Mucosa of rectum (tissue), 2 donors: ENCODE measurements at regions not wholly inside any gene's neighbourhood (a gene's known extent, or its start where the extent isn't known, plus 50 kb on each side); places are given as distances from the start of the nearest gene placed in this dataset.

Experiments used
- H3K27ac ChIP-seq, 2 donors: one replicate each; pipeline ENCODE4 v1.7.0; 2013; ENCODE audit warnings: inconsistent platforms in 2 of 2, low read depth in 2 of 2, low read length in 2 of 2
- H3K27me3 ChIP-seq, 2 donors: one replicate each; pipeline ENCODE4 v1.7.0; 2013; ENCODE audit warnings: low read length in 2 of 2; ENCODE audit not compliant: control insufficient read depth in 2 of 2, insufficient read depth in 2 of 2
- H3K36me3 ChIP-seq, 2 donors: one replicate each; pipeline ENCODE4 v1.7.0; 2013; ENCODE audit warnings: low read length in 2 of 2; ENCODE audit not compliant: control insufficient read depth in 2 of 2, insufficient read depth in 2 of 2
- H3K4me1 ChIP-seq, 2 donors: one replicate each; pipeline ENCODE4 v1.7.0; 2013; ENCODE audit warnings: low read length in 2 of 2, mild to moderate bottlenecking in 1 of 2; ENCODE audit not compliant: control insufficient read depth in 2 of 2, insufficient read depth in 2 of 2
- H3K4me3 ChIP-seq, 2 donors: one replicate each; pipeline ENCODE4 v1.7.0; 2013; ENCODE audit warnings: low read length in 2 of 2
- H3K9ac ChIP-seq, 2 donors: one replicate each; pipeline ENCODE4 v1.7.0; 2013; ENCODE audit warnings: low read length in 2 of 2, low read depth in 1 of 2, mild to moderate bottlenecking in 1 of 2
- H3K9me3 ChIP-seq, 2 donors: one replicate each; pipeline ENCODE4 v1.7.0; 2013; ENCODE audit warnings: low read length in 2 of 2; ENCODE audit not compliant: control insufficient read depth in 2 of 2
- donor health status: healthy.
- donor health status: Normal muscosa, but diverticular disease.

DNA sequence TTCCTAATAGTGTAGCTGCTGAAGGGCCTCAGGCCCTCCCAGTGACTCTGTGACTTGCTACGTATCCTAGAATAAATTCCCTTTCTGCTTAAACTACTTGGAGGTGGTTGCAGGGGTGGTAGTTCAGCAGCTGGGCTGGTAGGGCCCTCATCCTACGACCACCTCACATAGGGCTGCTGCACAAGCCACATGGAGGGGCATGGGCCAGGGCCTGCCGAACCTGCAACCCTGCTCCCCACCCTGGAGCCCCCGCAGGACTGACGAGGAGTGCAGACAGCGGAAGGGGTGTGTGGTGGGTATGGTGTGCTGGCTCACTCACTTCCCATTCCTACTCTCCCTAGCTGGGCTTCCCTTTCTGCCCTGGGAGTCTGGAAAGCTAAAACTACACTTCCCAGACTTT lies 56.2 kb upstream of the MLN start:
- no peak overlapping the region for H3K9ac ChIP-seq
- no peak overlapping the region for H3K4me3 ChIP-seq
- peaks cover 0 to 6% of the 10 kb centered on the region in 2 donors for H3K27me3 ChIP-seq
- no peak overlapping the region for H3K27ac ChIP-seq
- H3K4me1 ChIP-seq, result peaks cover 5 to 11% of the 10 kb centered on the region in 2 donors
- no peaks in the 10 kb centered on the region for H3K9me3 ChIP-seq
- H3K36me3 ChIP-seq, result no peaks in the 10 kb centered on the region

DNA sequence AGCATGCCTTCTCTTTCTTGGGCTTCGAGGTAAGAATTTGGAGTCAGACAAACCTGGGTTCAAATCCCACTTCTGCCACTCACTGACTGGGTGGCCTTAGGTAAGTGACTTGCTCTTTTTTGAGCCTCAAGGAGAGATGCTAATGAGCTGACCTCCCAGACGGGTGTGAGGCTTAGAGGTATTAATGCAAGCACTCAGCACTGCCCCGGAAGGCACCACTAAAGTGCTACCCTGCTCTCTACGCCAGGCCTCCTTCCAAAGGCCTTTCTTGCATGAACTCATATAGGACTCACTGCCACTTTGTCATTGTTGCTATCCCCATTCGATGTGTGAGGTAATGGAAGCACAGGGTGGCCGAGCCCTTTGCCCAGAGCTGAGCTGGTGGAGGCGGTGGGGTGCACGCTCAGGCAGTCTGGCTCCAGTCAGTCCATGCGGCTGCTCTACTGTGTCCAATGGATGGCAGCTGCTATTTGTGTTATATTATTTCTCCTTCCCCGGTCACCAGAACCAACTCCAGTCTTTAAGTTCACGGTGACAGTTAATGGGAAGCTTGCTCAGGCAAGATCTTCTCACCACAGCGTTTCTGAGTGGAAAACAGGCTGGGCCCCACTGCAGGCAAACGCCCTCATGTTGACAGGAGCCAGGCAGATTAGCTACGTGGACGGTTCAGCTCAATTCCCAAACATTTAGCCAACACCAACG lies 55.2 kb upstream of the MLN start:
- H3K4me3 ChIP-seq, result no peak overlapping the region
- H3K9me3 ChIP-seq, result no peaks in the 10 kb centered on the region
- peaks cover 0 to 3% of the 10 kb centered on the region in 2 donors for H3K27me3 ChIP-seq
- H3K4me1 ChIP-seq, result peaks cover 5 to 11% of the 10 kb centered on the region in 2 donors
- H3K36me3 ChIP-seq, result no peaks in the 10 kb centered on the region
- H3K9ac ChIP-seq, result no peak overlapping the region
- H3K27ac ChIP-seq, result no peak overlapping the region

DNA sequence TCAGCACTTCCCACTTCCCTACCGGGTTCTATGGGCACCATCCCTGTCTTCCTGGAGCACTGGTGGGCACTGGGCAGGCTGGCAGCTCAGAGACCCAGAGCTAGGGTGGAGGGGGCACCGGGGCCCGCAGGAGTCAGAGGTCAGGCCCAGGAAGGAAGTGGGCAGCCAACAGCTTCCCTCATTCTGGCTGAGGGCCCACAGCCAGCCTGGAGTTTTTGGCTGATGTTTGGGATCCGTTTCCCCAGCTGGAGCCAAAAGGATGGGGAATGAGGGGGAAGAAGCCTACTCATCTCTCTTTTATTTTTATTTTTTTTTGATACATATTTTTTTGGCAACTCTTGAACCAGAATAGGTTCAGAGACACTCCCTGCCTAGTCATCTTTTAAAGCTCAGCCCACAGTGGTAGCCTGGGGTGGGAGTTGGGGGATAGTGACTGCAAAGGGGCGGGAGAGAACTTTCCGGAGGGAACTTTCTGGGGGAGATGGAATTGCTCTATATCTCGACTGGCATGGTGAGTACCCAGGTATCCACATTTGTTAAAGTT lies 54.2 kb upstream of the MLN start:
- Histone ChIP-seq H3K36me3 (no peaks in the 10 kb centered on the region), H3K27me3 (peaks cover 0 to 6% of the 10 kb centered on the region in 2 donors), H3K27ac (no peak overlapping the region), H3K4me3 (no peak overlapping the region), H3K9ac (no peak overlapping the region), H3K9me3 (no peaks in the 10 kb centered on the region), H3K4me1 (peaks cover 5 to 11% of the 10 kb centered on the region in 2 donors)

DNA sequence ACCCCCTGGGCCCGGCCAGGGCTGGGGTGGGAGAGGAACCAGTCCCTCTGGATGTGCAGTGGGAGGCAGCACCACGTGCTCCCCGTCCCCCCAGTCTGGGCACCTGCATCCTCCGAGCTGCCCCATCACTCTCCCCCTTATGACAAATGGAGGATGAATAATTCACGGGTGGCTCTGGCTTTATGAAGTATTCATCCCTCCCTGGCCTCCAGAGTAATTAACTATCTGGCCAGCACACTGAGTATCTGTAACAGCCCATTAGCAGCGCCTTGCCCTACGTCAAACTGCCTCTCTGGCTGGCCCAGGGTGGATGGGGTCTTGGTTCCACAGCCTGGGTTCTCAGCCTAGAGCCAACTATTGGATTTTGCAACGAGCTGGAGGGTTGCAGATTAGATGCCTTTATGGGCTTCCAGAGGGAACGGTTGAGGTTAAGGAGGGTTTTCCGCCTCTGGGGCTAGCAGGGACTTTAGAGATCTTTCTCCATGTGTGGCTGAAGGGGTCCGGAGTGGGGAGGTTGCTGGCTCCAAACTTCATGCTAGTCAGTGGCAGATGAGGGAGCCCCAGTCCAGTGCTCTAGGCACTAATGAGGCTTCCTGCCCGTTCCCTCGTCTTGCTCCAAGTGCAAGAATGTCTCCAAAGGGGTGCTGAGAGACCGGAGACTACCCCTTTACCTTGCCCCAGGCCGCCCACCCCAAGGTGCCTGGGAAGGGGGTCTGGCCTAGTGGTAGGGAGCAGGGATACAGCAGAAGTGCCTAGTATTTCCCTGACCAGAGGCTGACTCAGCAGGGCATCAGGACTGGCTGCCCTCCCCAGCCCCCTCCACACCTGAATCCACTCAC lies 53.5 kb upstream of the MLN start:
- Histone ChIP-seq H3K9me3 (no peaks in the 10 kb centered on the region), H3K27me3 (peaks cover 0 to 6% of the 10 kb centered on the region in 2 donors), H3K9ac (no peak overlapping the region), H3K36me3 (no peaks in the 10 kb centered on the region), H3K27ac (no peak overlapping the region), H3K4me3 (no peak overlapping the region), H3K4me1 (peaks cover 5 to 11% of the 10 kb centered on the region in 2 donors)

DNA sequence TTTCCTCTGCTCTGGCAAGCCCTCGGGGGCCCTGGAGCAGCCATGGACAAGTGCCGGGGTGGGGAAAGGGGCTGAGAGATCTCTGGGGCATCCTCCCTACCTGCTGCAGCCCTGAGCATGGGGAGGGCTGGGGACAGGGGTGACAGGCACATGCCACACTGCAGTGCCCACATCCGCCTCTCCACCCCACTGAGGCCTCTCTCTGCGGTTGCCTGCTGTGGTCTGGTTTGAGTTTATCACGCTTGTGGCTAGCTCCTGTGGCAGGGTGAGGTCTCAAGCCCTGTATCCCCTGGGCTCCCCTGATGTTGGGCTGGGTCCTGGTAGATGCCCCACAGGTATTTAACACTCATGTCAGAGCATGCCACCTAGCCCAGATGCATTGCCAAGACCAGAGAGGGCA lies 52.9 kb upstream of the MLN start:
- Histone ChIP-seq H3K36me3 (no peaks in the 10 kb centered on the region), H3K4me3 (no peak overlapping the region), H3K9ac (no peak overlapping the region), H3K27me3 (peaks cover 0 to 6% of the 10 kb centered on the region in 2 donors), H3K4me1 (peaks cover 5 to 11% of the 10 kb centered on the region in 2 donors), H3K27ac (no peak overlapping the region), H3K9me3 (no peaks in the 10 kb centered on the region)

DNA sequence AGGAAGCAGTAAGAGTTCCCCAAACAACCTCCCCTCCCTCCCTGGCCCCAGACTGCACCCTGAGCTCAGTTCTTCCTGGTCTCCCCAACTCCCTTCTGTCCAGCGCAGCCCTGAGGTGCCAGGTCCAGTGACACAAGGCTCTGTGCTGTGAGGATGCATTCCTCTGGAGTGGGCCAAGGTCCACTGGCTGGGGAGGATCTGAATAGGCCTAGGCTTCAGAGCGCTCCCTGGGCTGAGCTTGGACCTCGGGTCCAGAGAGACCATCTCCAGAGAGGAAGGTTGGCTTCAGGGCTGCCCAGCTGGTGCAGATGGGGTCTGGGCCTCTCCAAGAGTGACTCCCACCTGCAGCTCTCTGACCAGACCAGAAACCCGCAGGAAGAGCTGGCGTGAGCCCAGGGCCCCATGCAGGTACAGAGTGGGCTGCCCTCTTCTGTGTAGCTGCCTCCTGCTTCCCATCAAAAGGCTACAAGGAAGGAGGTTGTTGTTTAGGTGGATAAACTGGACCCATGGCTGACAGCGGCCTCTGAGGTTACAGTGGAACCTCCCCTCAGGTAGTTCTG lies 52.3 kb upstream of the MLN start:
- Histone ChIP-seq H3K27me3 (peaks cover 0 to 6% of the 10 kb centered on the region in 2 donors), H3K9me3 (no peaks in the 10 kb centered on the region), H3K27ac (no peak overlapping the region), H3K4me1 (peaks cover 4 to 6% of the 10 kb centered on the region in 2 donors), H3K36me3 (no peaks in the 10 kb centered on the region), H3K9ac (no peak overlapping the region), H3K4me3 (no peak overlapping the region)

DNA sequence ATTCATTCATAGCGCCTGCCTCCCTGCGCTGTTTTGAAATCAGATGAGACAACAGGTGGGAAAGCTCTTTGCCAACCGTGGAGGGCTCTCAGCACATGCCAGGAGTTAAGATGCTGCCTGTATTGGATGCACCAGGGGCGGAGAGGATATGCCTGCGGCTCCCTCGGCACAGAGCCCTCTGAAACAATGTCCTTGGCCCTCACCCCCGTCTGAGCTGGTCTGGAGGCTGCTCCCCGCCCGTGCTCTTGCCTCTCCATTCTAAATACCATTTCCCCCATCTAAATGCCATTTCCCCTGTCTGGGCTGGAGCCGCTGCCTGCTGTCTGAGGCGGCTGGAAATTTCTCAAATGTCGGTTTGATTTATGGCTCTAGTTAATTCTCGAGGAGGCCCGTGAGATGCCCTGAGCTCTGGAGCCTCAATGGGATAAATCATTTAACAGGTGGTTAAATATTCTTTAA lies 50.8 kb upstream of the MLN start:
- Histone ChIP-seq H3K27me3 (peaks cover 0 to 6% of the 10 kb centered on the region in 2 donors), H3K27ac (no peak overlapping the region), H3K4me3 (no peak overlapping the region), H3K4me1 (no peaks in the 10 kb centered on the region), H3K9me3 (no peaks in the 10 kb centered on the region), H3K9ac (no peak overlapping the region), H3K36me3 (no peaks in the 10 kb centered on the region)

DNA sequence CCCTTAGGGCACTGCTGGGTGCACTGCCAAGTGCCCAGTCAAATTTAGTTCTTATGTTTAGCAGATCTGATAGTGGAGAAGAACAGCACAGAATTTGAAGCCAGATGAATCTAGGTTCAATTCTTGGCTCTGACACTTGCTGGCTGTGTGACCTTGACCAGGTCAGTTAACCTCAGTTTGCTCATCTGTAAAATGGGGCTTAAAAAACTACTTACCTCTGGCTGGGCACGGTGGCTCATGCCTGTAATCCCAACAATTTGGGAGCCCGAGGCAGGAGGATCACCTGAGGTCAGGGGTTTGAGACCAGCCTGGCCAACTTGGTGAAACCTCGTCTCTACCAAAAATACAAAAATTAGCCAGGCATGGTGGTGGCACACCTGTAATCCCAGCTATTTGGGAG lies 49.9 kb upstream of the MLN start:
- peaks cover 0 to 6% of the 10 kb centered on the region in 2 donors for H3K27me3 ChIP-seq
- no peak overlapping the region for H3K9ac ChIP-seq
- no peak overlapping the region for H3K4me3 ChIP-seq
- no peaks in the 10 kb centered on the region for H3K4me1 ChIP-seq
- no peaks in the 10 kb centered on the region for H3K9me3 ChIP-seq
- H3K27ac ChIP-seq, result no peak overlapping the region
- H3K36me3 ChIP-seq, result no peaks in the 10 kb centered on the region
